Stomach (tissue), 8 donors: ENCODE measurements at regions not wholly inside any gene's neighbourhood (a gene's known extent, or its start where the extent isn't known, plus 50 kb on each side); places are given as distances from the start of the nearest gene placed in this dataset.
"Not testable (repeated sequence)": the region's sequence is repeated elsewhere in the genome, so short reads cannot be mapped to it uniquely, and the experiment has no call there.

Source experiments
- DNase-seq, 2 donors: peaks; one replicate each; pipeline versions ENCODE4 v3.0.0 to v3.0.0-alpha.2; 2013 to 2019
- H3K27ac ChIP-seq, 5 donors: fragments of 200-600 bp in 4 of 5; sonication (generic) in 4 of 5; one replicate each; pipeline ENCODE4 v1.5.1; 2013 to 2019; ENCODE audit warnings: mild to moderate bottlenecking in 1 of 5, moderate library complexity in 1 of 5
- H3K27me3 ChIP-seq, 3 donors: fragments of 200-600 bp; sonication (generic); one replicate each; pipeline ENCODE4 v1.5.1; 2017 to 2019; ENCODE audit warnings: mixed run types in 1 of 3
- H3K36me3 ChIP-seq, 4 donors: fragments of 200-600 bp; sonication (generic); 1 replicate in 3 of 4; 2 replicates in 1 of 4; pipeline ENCODE4 v1.5.1; 2016 to 2019
- H3K4me1 ChIP-seq, 4 donors: fragments of 200-600 bp; sonication (generic); one replicate each; pipeline ENCODE4 v1.5.1; 2016 to 2019
- H3K4me3 ChIP-seq, 4 donors: fragments of 200-600 bp; sonication (generic) in 3 of 4; one replicate each; pipeline ENCODE4 v1.5.1; 2016 to 2019; ENCODE audit warnings: mild to moderate bottlenecking in 1 of 4
- H3K9me3 ChIP-seq, 4 donors: fragments of 200-600 bp; sonication (generic); one replicate each; pipeline ENCODE4 v1.5.1; 2016 to 2019
- EP300 ChIP-seq: sonication (generic); formaldehyde crosslinking; IDR thresholded peaks from one replicate; pipeline ENCODE4 v1.6.1; 2017; ENCODE audit warnings: antibody characterized with exemption
- POLR2A ChIP-seq, 4 donors: fragments of 450-650 bp; IDR thresholded peaks; one replicate each; pipeline ENCODE4 v1.6.1; 2016; ENCODE audit warnings: antibody characterized with exemption in 4 of 4, control low read depth in 2 of 4, mild to moderate bottlenecking in 1 of 4, moderate library complexity in 1 of 4
- POLR2AphosphoS5 ChIP-seq, 3 donors: sonication (generic); formaldehyde crosslinking; IDR thresholded peaks; one replicate each; pipeline ENCODE4 v1.6.1; 2016; ENCODE audit warnings: antibody characterized with exemption in 3 of 3
- WGBS, 5 donors: extraction: QIAGEN DNeasy Blood & Tissue Kit in 3 of 5; methylation state at CpG; one replicate each; pipeline versions ENCODE4 v1.1.5 to v1.1.7; 2013 to 2018; 5-methylcytosine and 5-hydroxymethylcytosine counted together
- intact Hi-C: fragments of 100-400 bp; cut with DNase I; formaldehyde crosslinking; loops from one replicate; pipeline ENCODE4 v1.15.1; 2023; ENCODE audit warnings: low total_unique reads
- TF ChIP-seq, protein P1 (sequence below), 7 experiments: fragments of 450-650 bp in 4 of 7; fragments of 200-600 bp in 3 of 7; sonication (generic) in 3 of 7; IDR thresholded peaks; one replicate each; pipeline ENCODE4 v1.5.1; 2016 to 2019; ENCODE audit warnings: antibody characterized with exemption in 7 of 7, control low read depth in 2 of 7, mild to moderate bottlenecking in 1 of 7
- donor health status: healthy with polysubstance abuse.
- donor health status: Bipolar disorder and iron deficiency.
- donor health status: healthy.

DNA sequence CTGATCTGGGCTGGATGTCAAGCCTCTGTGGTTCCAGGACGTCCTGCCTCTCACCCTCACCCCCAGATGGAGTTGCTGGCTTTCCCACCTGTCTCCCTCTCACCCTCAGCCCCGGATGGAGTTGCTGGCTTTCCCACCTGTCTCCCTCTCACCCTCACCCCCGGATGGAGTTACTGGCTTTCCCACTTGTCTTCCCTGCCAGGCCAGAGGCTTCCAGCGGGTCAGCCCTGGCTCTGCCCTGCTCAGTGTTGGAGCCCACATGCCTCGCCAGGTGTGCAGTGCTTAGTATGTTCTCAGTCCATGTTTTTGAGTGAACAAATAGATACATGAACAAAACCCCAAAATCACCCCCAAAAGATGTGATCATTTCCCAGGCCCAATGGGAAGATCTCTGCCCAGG, 127.6 kb downstream of the LRRC37A3 start:
- DNase-seq, intact Hi-C loops, H3K9me3 ChIP-seq, H3K27ac ChIP-seq, H3K4me3 ChIP-seq, H3K4me1 ChIP-seq, H3K27me3 ChIP-seq: not testable (repeated sequence)
- H3K36me3 ChIP-seq, result peaks cover 12 to 78% (median 60%) of the 10 kb centered on the region in 4 donors
- WGBS, 5 donors, result 68 to 86% (median 77%) methylated on average over 4 to 5 of the region's 5 CpGs

DNA sequence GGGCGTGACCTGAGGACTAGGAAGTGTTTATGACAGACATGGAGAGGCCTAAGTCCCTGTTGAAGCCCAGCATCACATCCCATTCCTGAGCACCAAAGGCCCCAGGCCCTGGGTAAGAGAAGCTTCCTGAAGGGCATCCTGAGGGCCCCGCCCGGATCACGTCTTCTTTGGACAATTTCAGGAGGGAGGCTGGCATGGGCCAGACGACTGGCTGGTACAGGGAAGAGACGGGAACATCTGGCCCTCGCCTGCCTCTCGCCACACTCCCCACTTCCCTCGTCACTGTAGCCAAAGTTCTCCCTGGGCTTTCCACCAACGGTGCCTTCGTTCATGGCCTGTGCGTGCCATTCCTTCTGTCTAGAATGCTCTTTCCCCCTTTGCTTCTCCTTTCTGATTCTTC, 128.1 kb downstream of the LRRC37A3 start:
- H3K4me1 ChIP-seq, intact Hi-C loops, H3K4me3 ChIP-seq, H3K9me3 ChIP-seq, H3K27ac ChIP-seq, DNase-seq, H3K27me3 ChIP-seq: not testable (repeated sequence)
- WGBS, 5 donors, result 87 to 97% (median 94%) methylated on average over 11 to 12 of the region's 12 CpGs
- peaks cover 17 to 79% (median 62%) of the 10 kb centered on the region in 4 donors for H3K36me3 ChIP-seq

DNA sequence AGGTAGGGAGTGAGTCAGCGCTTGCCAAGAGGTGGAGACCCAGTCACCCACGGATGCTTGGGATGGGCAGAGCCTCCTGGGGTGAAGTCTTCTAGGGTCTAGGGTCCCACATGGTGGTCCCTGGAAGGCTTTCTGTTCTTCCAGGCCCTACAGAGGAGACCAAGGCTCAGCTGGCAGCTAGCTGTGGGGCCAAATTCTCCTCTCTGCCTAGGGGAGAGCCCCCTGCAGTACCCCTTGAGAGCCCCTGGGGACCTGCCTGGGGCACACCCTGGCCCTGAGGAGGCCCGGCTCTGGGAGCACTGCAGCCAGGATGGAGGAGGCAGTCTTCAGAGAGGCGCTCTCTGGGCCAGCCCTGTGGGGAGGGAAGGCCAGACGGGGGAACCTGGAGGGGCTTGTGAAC, 128.6 kb upstream of the SMURF2 start:
- intact Hi-C loops, DNase-seq, H3K27ac ChIP-seq, H3K9me3 ChIP-seq, H3K4me1 ChIP-seq, H3K4me3 ChIP-seq: not testable (repeated sequence)
- peaks cover 0 to 11% (median 0%) of the 10 kb centered on the region in 3 donors for H3K27me3 ChIP-seq
- H3K36me3 ChIP-seq, result peaks cover 22 to 84% (median 67%) of the 10 kb centered on the region in 4 donors
- 80 to 89% (median 86%) methylated on average over 2 to 5 of the region's 5 CpGs for WGBS, 5 donors

DNA sequence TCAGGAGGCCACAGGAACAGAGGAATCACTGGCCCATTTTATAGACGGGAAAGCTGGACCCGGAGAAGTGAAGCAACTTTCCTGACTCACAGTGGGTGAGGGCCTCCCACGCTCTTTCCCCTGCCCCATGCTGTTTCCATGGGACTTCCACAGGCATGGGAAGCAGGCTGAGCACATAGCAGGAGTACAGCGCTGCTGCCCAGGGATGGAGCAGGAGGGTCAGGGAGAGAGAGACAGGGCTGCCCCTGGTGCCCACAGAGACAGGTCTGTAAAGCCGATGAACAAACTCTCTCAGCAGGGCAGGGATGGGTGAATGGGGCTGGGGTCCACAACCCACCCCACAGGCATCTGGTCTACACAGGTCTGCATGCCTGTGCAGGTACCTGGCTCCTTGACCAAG, 128.1 kb upstream of the SMURF2 start:
- peaks cover 27 to 87% (median 71%) of the 10 kb centered on the region in 4 donors for H3K36me3 ChIP-seq
- intact Hi-C loops, result not testable (repeated sequence)
- WGBS, 5 donors, result 94 to 97% (median 97%) methylated on average over 2 to 5 of the region's 5 CpGs

DNA sequence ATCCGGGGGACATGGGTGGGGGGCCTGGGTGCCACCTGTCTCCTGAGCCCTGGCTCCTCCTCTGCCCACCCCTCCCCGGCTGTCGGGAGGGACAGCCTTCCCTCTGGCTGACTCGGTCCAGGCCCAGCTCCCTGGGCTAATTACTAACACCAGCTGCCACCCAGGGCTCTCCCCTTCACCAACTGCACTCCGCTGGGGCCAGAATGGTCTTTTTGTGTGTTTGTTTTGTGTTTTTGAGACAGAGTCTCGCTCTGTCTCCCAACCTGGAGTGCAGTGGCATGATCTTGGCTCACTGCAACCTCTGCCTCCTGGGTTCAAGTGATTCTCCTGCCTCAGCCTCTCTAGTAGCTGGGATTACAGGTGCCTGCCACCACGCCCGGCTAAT, 126.9 kb upstream of the SMURF2 start:
- WGBS, 5 donors, result 84 to 91% (median 90%) methylated on average over 7 to 8 of the region's 8 CpGs
- H3K27ac ChIP-seq, H3K4me3 ChIP-seq, H3K9me3 ChIP-seq, intact Hi-C loops, H3K4me1 ChIP-seq, DNase-seq: not testable (repeated sequence)
- H3K36me3 ChIP-seq, result peaks cover 38 to 89% (median 74%) of the 10 kb centered on the region in 4 donors
- peaks cover 0 to 20% (median 0%) of the 10 kb centered on the region in 3 donors for H3K27me3 ChIP-seq

More for the DNA sequence above, 128.1 kb upstream of the SMURF2 start:
- peaks cover 0 to 11% (median 0%) of the 10 kb centered on the region in 3 donors for H3K27me3 ChIP-seq
- H3K4me3 ChIP-seq, DNase-seq, H3K27ac ChIP-seq, H3K4me1 ChIP-seq, H3K9me3 ChIP-seq: not testable (repeated sequence)

- Histone ChIP-seq H3K4me1 (peaks cover 0 to 1% (median 0%) of the 10 kb centered on the region in 4 donors), H3K36me3 (peaks cover 43 to 91% (median 76%) of the 10 kb centered on the region in 4 donors), H3K27ac (no peak overlapping the region), H3K9me3 (no peaks in the 10 kb centered on the region), H3K4me3 (no peak overlapping the region), H3K27me3 (peaks cover 0 to 25% (median 0%) of the 10 kb centered on the region in 3 donors)
- 83 to 91% (median 89%) methylated on average over 10 of the region's 10 CpGs for WGBS, 5 donors
- TF ChIP-seq EP300 (no peak), POLR2AphosphoS5 (IDR thresholded peaks at IDR 0.05) (no peak), POLR2A (IDR thresholded peaks at IDR 0.05) (no peak)
- TF ChIP-seq, protein P1, sequence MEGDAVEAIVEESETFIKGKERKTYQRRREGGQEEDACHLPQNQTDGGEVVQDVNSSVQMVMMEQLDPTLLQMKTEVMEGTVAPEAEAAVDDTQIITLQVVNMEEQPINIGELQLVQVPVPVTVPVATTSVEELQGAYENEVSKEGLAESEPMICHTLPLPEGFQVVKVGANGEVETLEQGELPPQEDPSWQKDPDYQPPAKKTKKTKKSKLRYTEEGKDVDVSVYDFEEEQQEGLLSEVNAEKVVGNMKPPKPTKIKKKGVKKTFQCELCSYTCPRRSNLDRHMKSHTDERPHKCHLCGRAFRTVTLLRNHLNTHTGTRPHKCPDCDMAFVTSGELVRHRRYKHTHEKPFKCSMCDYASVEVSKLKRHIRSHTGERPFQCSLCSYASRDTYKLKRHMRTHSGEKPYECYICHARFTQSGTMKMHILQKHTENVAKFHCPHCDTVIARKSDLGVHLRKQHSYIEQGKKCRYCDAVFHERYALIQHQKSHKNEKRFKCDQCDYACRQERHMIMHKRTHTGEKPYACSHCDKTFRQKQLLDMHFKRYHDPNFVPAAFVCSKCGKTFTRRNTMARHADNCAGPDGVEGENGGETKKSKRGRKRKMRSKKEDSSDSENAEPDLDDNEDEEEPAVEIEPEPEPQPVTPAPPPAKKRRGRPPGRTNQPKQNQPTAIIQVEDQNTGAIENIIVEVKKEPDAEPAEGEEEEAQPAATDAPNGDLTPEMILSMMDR (IDR thresholded peaks at IDR 0.05), result no peak
- intact Hi-C loops, result no loop called here
- no peak for DNase-seq
These were observed 126.4 kb upstream of the SMURF2 start for GRCh38 chr17:64788286-64789060.

DNA sequence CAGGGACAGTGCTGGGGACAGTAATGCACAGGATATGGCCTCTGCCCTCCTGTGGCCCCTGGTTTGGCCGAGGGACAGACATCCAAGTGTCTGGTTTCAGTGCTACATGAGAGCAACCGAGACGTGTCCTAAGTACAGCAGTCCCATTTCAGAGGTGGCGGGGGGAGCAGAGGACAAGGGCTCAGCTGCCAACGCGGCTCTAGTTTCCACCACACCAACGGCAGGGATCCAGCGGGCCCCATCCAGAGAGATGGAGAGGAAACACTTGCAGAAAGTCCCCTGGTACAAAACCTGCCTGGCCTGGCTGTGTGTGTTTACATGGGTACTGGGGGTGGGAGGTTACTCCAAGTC, 125.8 kb upstream of the SMURF2 start:
- no peak overlapping the region for H3K27ac ChIP-seq
- H3K27me3 ChIP-seq, result peaks cover 0 to 30% (median 0%) of the 10 kb centered on the region in 3 donors
- H3K4me3 ChIP-seq, result no peak overlapping the region
- no peaks in the 10 kb centered on the region for H3K9me3 ChIP-seq
- TF ChIP-seq POLR2A (IDR thresholded peaks at IDR 0.05), result no peak
- no peak for TF ChIP-seq EP300
- TF ChIP-seq, protein P1 (IDR thresholded peaks at IDR 0.05), result no peak
- TF ChIP-seq POLR2AphosphoS5 (IDR thresholded peaks at IDR 0.05), result no peak
- H3K36me3 ChIP-seq, result peaks cover 43 to 93% (median 78%) of the 10 kb centered on the region in 4 donors
- no peaks in the 10 kb centered on the region for H3K4me1 ChIP-seq
- intact Hi-C loops, result no loop called here
- no peak for DNase-seq
- 80 to 93% (median 88%) methylated on average over 8 of the region's 8 CpGs for WGBS, 5 donors
